ENCODE measurements at regions not wholly inside any gene's neighbourhood (a gene's known extent, or its start where the extent isn't known, plus 50 kb on each side); places are given as distances from the start of the nearest gene placed in this dataset.

GRCh38 chr1:60863131-60863530, 219.2 kb upstream of the NFIA start:
- no peak overlapping the region for H3K23ac ChIP-seq (ENCODE audit: low read depth, low read length, poor library complexity)
- H4K91ac ChIP-seq (ENCODE audit: low read depth, low read length, poor library complexity): no peak overlapping the region
- H3K4ac ChIP-seq (ENCODE audit: low read length): no peak overlapping the region
- no peaks in the 10 kb centered on the region for H3K9me3 ChIP-seq (replicated peaks in 1 of 2; ENCODE audit: control insufficient read depth in 2 of 2, insufficient read depth in 1 of 2, low read depth in 1 of 2, low read length in 2 of 2)
- no peak overlapping the region for H3K4me2 ChIP-seq (ENCODE audit: insufficient read depth, low read length, poor library complexity, severe bottlenecking)
- no peak overlapping the region for H2AK5ac ChIP-seq (ENCODE audit: low read depth, low read length)
- no peak overlapping the region for H4K8ac ChIP-seq (ENCODE audit: low read depth, low read length)
- no CpG with 5 or more reads among the region's 1 CpG for WGBS, 2 donors (ENCODE audit: extremely low coverage in 2 of 2, insufficient read length in 2 of 2, insufficient replicate concordance in 1 of 2)
- DNase-seq (ENCODE audit: low spot score): no peak
- H3K18ac ChIP-seq (ENCODE audit: low read length): no peak overlapping the region
- no peak overlapping the region for H3K4me3 ChIP-seq (ENCODE audit: low read length in 2 of 2)
- no peak overlapping the region for H3K27ac ChIP-seq (replicated peaks; ENCODE audit: low read length)
- no peak overlapping the region for H3K9ac ChIP-seq (ENCODE audit: low read depth, low read length, poor library complexity)
- no peaks in the 10 kb centered on the region for H3K27me3 ChIP-seq (ENCODE audit: control insufficient read depth in 3 of 3, insufficient read depth in 3 of 3, low read depth in 1 of 3, low read length in 3 of 3)
- H2BK15ac ChIP-seq (ENCODE audit: low read length): no peak overlapping the region
- H3K79me1 ChIP-seq (ENCODE audit: low read depth, low read length): no peaks in the 10 kb centered on the region
- no peak overlapping the region for H3K14ac ChIP-seq (ENCODE audit: low read length)
- H2BK12ac ChIP-seq (ENCODE audit: low read length): no peak overlapping the region
- no peak overlapping the region for H2BK5ac ChIP-seq (ENCODE audit: low read length)
- H2AFZ ChIP-seq (ENCODE audit: low read length): no peak overlapping the region
- peaks cover 0 to 8% of the 10 kb centered on the region in 2 donors for H3K4me1 ChIP-seq (ENCODE audit: control insufficient read depth in 2 of 2, insufficient read depth in 1 of 2, low read depth in 1 of 2, low read length in 2 of 2)
- no peaks in the 10 kb centered on the region for H3K36me3 ChIP-seq (replicated peaks in 1 of 2; ENCODE audit: control insufficient read depth in 2 of 2, insufficient read depth in 2 of 2, low read length in 2 of 2)
- no peak overlapping the region for H2BK120ac ChIP-seq (ENCODE audit: low read depth, low read length)

- no peaks in the 10 kb centered on the region for H3K27me3 ChIP-seq (ENCODE audit: control insufficient read depth in 3 of 3, insufficient read depth in 3 of 3, low read depth in 1 of 3, low read length in 3 of 3)
- no peak overlapping the region for H2AFZ ChIP-seq (ENCODE audit: low read length)
- H3K4me2 ChIP-seq (ENCODE audit: insufficient read depth, low read length, poor library complexity, severe bottlenecking): no peak overlapping the region
- H3K23ac ChIP-seq (ENCODE audit: low read depth, low read length, poor library complexity): no peak overlapping the region
- no peak for DNase-seq (ENCODE audit: low spot score)
- no peak overlapping the region for H4K91ac ChIP-seq (ENCODE audit: low read depth, low read length, poor library complexity)
- no peak overlapping the region for H3K9ac ChIP-seq (ENCODE audit: low read depth, low read length, poor library complexity)
- no peak overlapping the region for H4K8ac ChIP-seq (ENCODE audit: low read depth, low read length)
- H3K27ac ChIP-seq (replicated peaks; ENCODE audit: low read length): no peak overlapping the region
- no peak overlapping the region for H3K4me3 ChIP-seq (ENCODE audit: low read length in 2 of 2)
- H2AK5ac ChIP-seq (ENCODE audit: low read depth, low read length): no peak overlapping the region
- H2BK5ac ChIP-seq (ENCODE audit: low read length): no peak overlapping the region
- H3K4ac ChIP-seq (ENCODE audit: low read length): no peak overlapping the region
- H3K4me1 ChIP-seq (ENCODE audit: control insufficient read depth in 2 of 2, insufficient read depth in 1 of 2, low read depth in 1 of 2, low read length in 2 of 2): peaks cover 0 to 8% of the 10 kb centered on the region in 2 donors
- no peak overlapping the region for H3K14ac ChIP-seq (ENCODE audit: low read length)
- H3K36me3 ChIP-seq (replicated peaks in 1 of 2; ENCODE audit: control insufficient read depth in 2 of 2, insufficient read depth in 2 of 2, low read length in 2 of 2): no peaks in the 10 kb centered on the region
- WGBS, 2 donors (ENCODE audit: extremely low coverage in 2 of 2, insufficient read length in 2 of 2, insufficient replicate concordance in 1 of 2): no CpG with 5 or more reads among the region's 5 CpGs
- H2BK15ac ChIP-seq (ENCODE audit: low read length): no peak overlapping the region
- H2BK12ac ChIP-seq (ENCODE audit: low read length): no peak overlapping the region
- H3K9me3 ChIP-seq (replicated peaks in 1 of 2; ENCODE audit: control insufficient read depth in 2 of 2, insufficient read depth in 1 of 2, low read depth in 1 of 2, low read length in 2 of 2): no peaks in the 10 kb centered on the region
- no peak overlapping the region for H2BK120ac ChIP-seq (ENCODE audit: low read depth, low read length)
- H3K79me1 ChIP-seq (ENCODE audit: low read depth, low read length): no peaks in the 10 kb centered on the region
- H3K18ac ChIP-seq (ENCODE audit: low read length): no peak overlapping the region
Measured at GRCh38 chr1:60861961-60862567, 220.3 kb upstream of the NFIA start.

- WGBS, 2 donors (ENCODE audit: extremely low coverage in 2 of 2, insufficient read length in 2 of 2, insufficient replicate concordance in 1 of 2): no CpG with 5 or more reads among the region's 2 CpGs
Measured at GRCh38 chr1:60859111-60859510, 223.2 kb upstream of the NFIA start.

GRCh38 chr1:60857851-60858250, 224.5 kb upstream of the NFIA start:
- no peak overlapping the region for H4K91ac ChIP-seq (ENCODE audit: low read depth, low read length, poor library complexity)
- no peak overlapping the region for H2AK5ac ChIP-seq (ENCODE audit: low read depth, low read length)
- no peak overlapping the region for H2BK5ac ChIP-seq (ENCODE audit: low read length)
- H3K9ac ChIP-seq (ENCODE audit: low read depth, low read length, poor library complexity): no peak overlapping the region
- H2BK15ac ChIP-seq (ENCODE audit: low read length): no peak overlapping the region
- no peaks in the 10 kb centered on the region for H3K27me3 ChIP-seq (ENCODE audit: control insufficient read depth in 3 of 3, insufficient read depth in 3 of 3, low read depth in 1 of 3, low read length in 3 of 3)
- no peak overlapping the region for H4K8ac ChIP-seq (ENCODE audit: low read depth, low read length)
- WGBS, 2 donors (ENCODE audit: extremely low coverage in 2 of 2, insufficient read length in 2 of 2, insufficient replicate concordance in 1 of 2): 100% methylated on average over 2 of the region's 2 CpGs; no CpG with 5 or more reads in 1 of the 2 donors
- H3K36me3 ChIP-seq (replicated peaks in 1 of 2; ENCODE audit: control insufficient read depth in 2 of 2, insufficient read depth in 2 of 2, low read length in 2 of 2): no peaks in the 10 kb centered on the region
- H3K4ac ChIP-seq (ENCODE audit: low read length): no peak overlapping the region
- H3K79me1 ChIP-seq (ENCODE audit: low read depth, low read length): no peaks in the 10 kb centered on the region
- H3K23ac ChIP-seq (ENCODE audit: low read depth, low read length, poor library complexity): no peak overlapping the region
- H3K4me2 ChIP-seq (ENCODE audit: insufficient read depth, low read length, poor library complexity, severe bottlenecking): no peak overlapping the region
- H2BK120ac ChIP-seq (ENCODE audit: low read depth, low read length): no peak overlapping the region
- H2AFZ ChIP-seq (ENCODE audit: low read length): no peak overlapping the region
- no peak overlapping the region for H3K4me3 ChIP-seq (ENCODE audit: low read length in 2 of 2)
- H3K9me3 ChIP-seq (replicated peaks in 1 of 2; ENCODE audit: control insufficient read depth in 2 of 2, insufficient read depth in 1 of 2, low read depth in 1 of 2, low read length in 2 of 2): no peaks in the 10 kb centered on the region
- H3K14ac ChIP-seq (ENCODE audit: low read length): no peak overlapping the region
- H3K18ac ChIP-seq (ENCODE audit: low read length): no peak overlapping the region
- no peak overlapping the region for H2BK12ac ChIP-seq (ENCODE audit: low read length)
- no peak overlapping the region for H3K27ac ChIP-seq (replicated peaks; ENCODE audit: low read length)
- peaks cover 0 to 3% of the 10 kb centered on the region in 2 donors for H3K4me1 ChIP-seq (ENCODE audit: control insufficient read depth in 2 of 2, insufficient read depth in 1 of 2, low read depth in 1 of 2, low read length in 2 of 2)
- DNase-seq (ENCODE audit: low spot score): no peak

More at GRCh38 chr1:60859111-60859510, 223.2 kb upstream of the NFIA start:
- no peak overlapping the region for H3K4ac ChIP-seq (ENCODE audit: low read length)
- no peak overlapping the region for H2AK5ac ChIP-seq (ENCODE audit: low read depth, low read length)
- no peak overlapping the region for H3K18ac ChIP-seq (ENCODE audit: low read length)
- no peaks in the 10 kb centered on the region for H3K27me3 ChIP-seq (ENCODE audit: control insufficient read depth in 3 of 3, insufficient read depth in 3 of 3, low read depth in 1 of 3, low read length in 3 of 3)
- no peak overlapping the region for H4K8ac ChIP-seq (ENCODE audit: low read depth, low read length)
- H3K4me1 ChIP-seq (ENCODE audit: control insufficient read depth in 2 of 2, insufficient read depth in 1 of 2, low read depth in 1 of 2, low read length in 2 of 2): peaks cover 0 to 3% of the 10 kb centered on the region in 2 donors
- no peak overlapping the region for H4K91ac ChIP-seq (ENCODE audit: low read depth, low read length, poor library complexity)
- no peak overlapping the region for H3K27ac ChIP-seq (replicated peaks; ENCODE audit: low read length)
- H2BK5ac ChIP-seq (ENCODE audit: low read length): no peak overlapping the region
- H2AFZ ChIP-seq (ENCODE audit: low read length): no peak overlapping the region
- no peak overlapping the region for H3K4me3 ChIP-seq (ENCODE audit: low read length in 2 of 2)
- no peak overlapping the region for H2BK12ac ChIP-seq (ENCODE audit: low read length)
- DNase-seq (ENCODE audit: low spot score): no peak
- no peaks in the 10 kb centered on the region for H3K9me3 ChIP-seq (replicated peaks in 1 of 2; ENCODE audit: control insufficient read depth in 2 of 2, insufficient read depth in 1 of 2, low read depth in 1 of 2, low read length in 2 of 2)
- H3K4me2 ChIP-seq (ENCODE audit: insufficient read depth, low read length, poor library complexity, severe bottlenecking): no peak overlapping the region
- no peaks in the 10 kb centered on the region for H3K36me3 ChIP-seq (replicated peaks in 1 of 2; ENCODE audit: control insufficient read depth in 2 of 2, insufficient read depth in 2 of 2, low read length in 2 of 2)
- no peak overlapping the region for H3K14ac ChIP-seq (ENCODE audit: low read length)
- H2BK120ac ChIP-seq (ENCODE audit: low read depth, low read length): no peak overlapping the region
- no peak overlapping the region for H3K9ac ChIP-seq (ENCODE audit: low read depth, low read length, poor library complexity)
- no peaks in the 10 kb centered on the region for H3K79me1 ChIP-seq (ENCODE audit: low read depth, low read length)
- H2BK15ac ChIP-seq (ENCODE audit: low read length): no peak overlapping the region
- H3K23ac ChIP-seq (ENCODE audit: low read depth, low read length, poor library complexity): no peak overlapping the region
